ENCODE measurements at regions not wholly inside any gene's neighbourhood (a gene's known extent, or its start where the extent isn't known, plus 50 kb on each side); places are given as distances from the start of the nearest gene placed in this dataset.

DNA sequence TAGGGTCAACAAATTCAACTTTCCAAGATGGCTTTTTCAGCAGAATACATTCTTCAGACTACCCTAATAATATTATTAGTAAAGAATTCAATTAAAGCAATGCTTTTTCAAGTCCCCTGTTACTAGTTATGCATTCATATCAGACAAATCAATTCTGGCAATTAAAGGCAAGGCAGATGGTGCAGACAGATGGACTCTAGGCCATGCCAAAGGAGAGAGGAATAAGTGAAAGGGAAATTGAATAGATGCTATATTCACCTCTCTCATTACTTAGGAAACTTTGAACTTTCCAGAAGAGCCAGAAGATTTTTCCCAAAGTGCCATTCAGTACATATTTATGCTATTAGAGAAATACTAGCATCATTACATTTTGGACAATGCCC is 487.7 kb upstream of the RASGRP1 start:
- H3K4me2 ChIP-seq: no peak overlapping the region
- H3K27me3 ChIP-seq (ENCODE audit: insufficient read depth): no peaks in the 10 kb centered on the region
- no peak for DNase-seq
- H3F3A ChIP-seq (replicated peaks; ENCODE audit: insufficient read depth): peaks cover 4% of the 10 kb centered on the region
- no peaks in the 10 kb centered on the region; a peak in 1 of 4 replicates for H3K4me1 ChIP-seq (ENCODE audit: control insufficient read depth in 1 of 2, insufficient read depth in 2 of 2, low read depth in 1 of 2, low read length in 1 of 2)
- H4K20me1 ChIP-seq (ENCODE audit: insufficient read depth): no peaks in the 10 kb centered on the region
- peaks cover 8% of the 10 kb centered on the region for H3K9me3 ChIP-seq
- H2AFZ ChIP-seq (ENCODE audit: low read depth): no peak overlapping the region
- ChIA-PET CTCF (no interaction called here), POLR2A (no interaction called here)
- no peak overlapping the region for H3K4me3 ChIP-seq (ENCODE audit: low read depth in 2 of 2, low read length in 1 of 2)
- peaks cover 0 to 13% of the 10 kb centered on the region in 2 experiments for H3K36me3 ChIP-seq (replicated peaks in 1 of 2; ENCODE audit: control insufficient read depth in 1 of 2, insufficient read depth in 2 of 2, low read length in 1 of 2)
- TF ChIP-seq GABPA (IDR thresholded peaks at IDR 0.05; ENCODE audit: low read depth) (no peak), TEAD4 (IDR thresholded peaks at IDR 0.05; ENCODE audit: borderline replicate concordance, insufficient read depth) (no peak), TAF1 (IDR thresholded peaks at IDR 0.05; ENCODE audit: borderline replicate concordance, low read depth, low read length) (no peak), YY1 (IDR thresholded peaks at IDR 0.05; ENCODE audit: low read depth) (no peak)
- H3K9ac ChIP-seq: no peak overlapping the region
- no peak overlapping the region for H3K27ac ChIP-seq (ENCODE audit: low read depth in 2 of 2, low read length in 1 of 2)
- H3K79me2 ChIP-seq (ENCODE audit: insufficient read depth): no peaks in the 10 kb centered on the region
- no peaks in the 10 kb centered on the region for H3K9me2 ChIP-seq

DNA sequence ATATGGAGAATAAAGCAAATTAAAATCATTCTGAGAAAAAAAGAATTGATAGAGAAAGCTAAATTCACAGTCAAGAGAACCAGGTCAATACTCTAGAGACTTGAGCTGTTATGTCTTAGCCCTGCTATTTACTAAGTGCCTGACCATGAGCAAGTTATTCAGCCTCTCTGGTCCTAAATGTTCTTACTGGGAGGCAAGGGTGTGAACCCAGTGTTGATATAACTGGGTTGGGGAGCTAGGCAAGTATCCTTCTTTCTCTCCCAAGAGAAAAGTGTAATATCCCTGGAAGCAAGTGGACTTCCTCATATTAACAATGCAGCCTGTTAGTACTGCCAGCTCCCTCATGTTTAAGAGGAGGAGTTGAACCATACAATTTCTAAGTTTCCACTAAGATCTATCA is 488.9 kb upstream of the RASGRP1 start:
- Histone ChIP-seq H3K27me3 (ENCODE audit: insufficient read depth) (no peaks in the 10 kb centered on the region), H3K4me1 (ENCODE audit: control insufficient read depth in 1 of 2, insufficient read depth in 2 of 2, low read depth in 1 of 2, low read length in 1 of 2) (no peaks in the 10 kb centered on the region; a peak in 1 of 4 replicates), H3K9me2 (no peaks in the 10 kb centered on the region), H3K9ac (no peak overlapping the region), H3K4me3 (ENCODE audit: low read depth in 2 of 2, low read length in 1 of 2) (no peak overlapping the region), H3K36me3 (replicated peaks in 1 of 2; ENCODE audit: control insufficient read depth in 1 of 2, insufficient read depth in 2 of 2, low read length in 1 of 2) (peaks cover 0 to 12% of the 10 kb centered on the region in 2 experiments), H3K9me3 (peaks cover 8% of the 10 kb centered on the region; the same call in 1 of the 2 replicates), H4K20me1 (ENCODE audit: insufficient read depth) (no peaks in the 10 kb centered on the region), H3F3A (replicated peaks; ENCODE audit: insufficient read depth) (peaks cover 4% of the 10 kb centered on the region), H3K4me2 (no peak overlapping the region), H3K79me2 (ENCODE audit: insufficient read depth) (no peaks in the 10 kb centered on the region), H3K27ac (ENCODE audit: low read depth in 2 of 2, low read length in 1 of 2) (no peak overlapping the region), H2AFZ (ENCODE audit: low read depth) (no peak overlapping the region)
- ChIA-PET POLR2A (no interaction called here), CTCF (interaction anchor here (1.1 to 1.3 kb wide), 2 partner anchors 489 to 526 kb away, joined by 3 read pairs; partner anchors contain the start of gene RASGRP1)
- TF ChIP-seq FOSL2 (IDR thresholded peaks at IDR 0.05; ENCODE audit: borderline replicate concordance, low read depth) (no peak), RCOR1 (IDR thresholded peaks at IDR 0.05; ENCODE audit: low read length) (no peak), ELF1 (IDR thresholded peaks at IDR 0.05) (no peak), SIN3A (IDR thresholded peaks at IDR 0.05; ENCODE audit: borderline replicate concordance, low read depth, low read length) (no peak), TCF12 (IDR thresholded peaks at IDR 0.05) (no peak), POLR2AphosphoS5 (IDR thresholded peaks at IDR 0.05; ENCODE audit: low read depth, low read length) (no peak), NFIC (IDR thresholded peaks at IDR 0.05; ENCODE audit: borderline replicate concordance) (no peak), EZH2phosphoT487 (IDR thresholded peaks at IDR 0.05; ENCODE audit: borderline replicate concordance, low read depth) (no peak), TAF1 (IDR thresholded peaks at IDR 0.05; ENCODE audit: borderline replicate concordance, low read depth, low read length) (no peak), RXRA (IDR thresholded peaks at IDR 0.05; ENCODE audit: borderline replicate concordance, low read depth) (no peak), EP300 (IDR thresholded peaks at IDR 0.05; ENCODE audit: borderline replicate concordance in 1 of 2, low read depth in 1 of 2, low read length in 1 of 2) (no peak), FOXM1 (IDR thresholded peaks at IDR 0.05; ENCODE audit: low read depth) (no peak), TEAD4 (IDR thresholded peaks at IDR 0.05; ENCODE audit: borderline replicate concordance, insufficient read depth) (no peak), RFX5 (IDR thresholded peaks at IDR 0.05; ENCODE audit: low read length) (no peak), YY1 (IDR thresholded peaks at IDR 0.05; ENCODE audit: low read depth) (no peak)
- TF ChIP-seq, protein P1, sequence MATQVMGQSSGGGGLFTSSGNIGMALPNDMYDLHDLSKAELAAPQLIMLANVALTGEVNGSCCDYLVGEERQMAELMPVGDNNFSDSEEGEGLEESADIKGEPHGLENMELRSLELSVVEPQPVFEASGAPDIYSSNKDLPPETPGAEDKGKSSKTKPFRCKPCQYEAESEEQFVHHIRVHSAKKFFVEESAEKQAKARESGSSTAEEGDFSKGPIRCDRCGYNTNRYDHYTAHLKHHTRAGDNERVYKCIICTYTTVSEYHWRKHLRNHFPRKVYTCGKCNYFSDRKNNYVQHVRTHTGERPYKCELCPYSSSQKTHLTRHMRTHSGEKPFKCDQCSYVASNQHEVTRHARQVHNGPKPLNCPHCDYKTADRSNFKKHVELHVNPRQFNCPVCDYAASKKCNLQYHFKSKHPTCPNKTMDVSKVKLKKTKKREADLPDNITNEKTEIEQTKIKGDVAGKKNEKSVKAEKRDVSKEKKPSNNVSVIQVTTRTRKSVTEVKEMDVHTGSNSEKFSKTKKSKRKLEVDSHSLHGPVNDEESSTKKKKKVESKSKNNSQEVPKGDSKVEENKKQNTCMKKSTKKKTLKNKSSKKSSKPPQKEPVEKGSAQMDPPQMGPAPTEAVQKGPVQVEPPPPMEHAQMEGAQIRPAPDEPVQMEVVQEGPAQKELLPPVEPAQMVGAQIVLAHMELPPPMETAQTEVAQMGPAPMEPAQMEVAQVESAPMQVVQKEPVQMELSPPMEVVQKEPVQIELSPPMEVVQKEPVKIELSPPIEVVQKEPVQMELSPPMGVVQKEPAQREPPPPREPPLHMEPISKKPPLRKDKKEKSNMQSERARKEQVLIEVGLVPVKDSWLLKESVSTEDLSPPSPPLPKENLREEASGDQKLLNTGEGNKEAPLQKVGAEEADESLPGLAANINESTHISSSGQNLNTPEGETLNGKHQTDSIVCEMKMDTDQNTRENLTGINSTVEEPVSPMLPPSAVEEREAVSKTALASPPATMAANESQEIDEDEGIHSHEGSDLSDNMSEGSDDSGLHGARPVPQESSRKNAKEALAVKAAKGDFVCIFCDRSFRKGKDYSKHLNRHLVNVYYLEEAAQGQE (IDR thresholded peaks at IDR 0.05; ENCODE audit: low read depth, low read length): no peak
- TF ChIP-seq, protein P2, sequence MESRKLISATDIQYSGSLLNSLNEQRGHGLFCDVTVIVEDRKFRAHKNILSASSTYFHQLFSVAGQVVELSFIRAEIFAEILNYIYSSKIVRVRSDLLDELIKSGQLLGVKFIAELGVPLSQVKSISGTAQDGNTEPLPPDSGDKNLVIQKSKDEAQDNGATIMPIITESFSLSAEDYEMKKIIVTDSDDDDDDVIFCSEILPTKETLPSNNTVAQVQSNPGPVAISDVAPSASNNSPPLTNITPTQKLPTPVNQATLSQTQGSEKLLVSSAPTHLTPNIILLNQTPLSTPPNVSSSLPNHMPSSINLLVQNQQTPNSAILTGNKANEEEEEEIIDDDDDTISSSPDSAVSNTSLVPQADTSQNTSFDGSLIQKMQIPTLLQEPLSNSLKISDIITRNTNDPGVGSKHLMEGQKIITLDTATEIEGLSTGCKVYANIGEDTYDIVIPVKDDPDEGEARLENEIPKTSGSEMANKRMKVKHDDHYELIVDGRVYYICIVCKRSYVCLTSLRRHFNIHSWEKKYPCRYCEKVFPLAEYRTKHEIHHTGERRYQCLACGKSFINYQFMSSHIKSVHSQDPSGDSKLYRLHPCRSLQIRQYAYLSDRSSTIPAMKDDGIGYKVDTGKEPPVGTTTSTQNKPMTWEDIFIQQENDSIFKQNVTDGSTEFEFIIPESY (IDR thresholded peaks at IDR 0.05; ENCODE audit: borderline replicate concordance, low read depth): no peak
- TF ChIP-seq, protein P3, sequence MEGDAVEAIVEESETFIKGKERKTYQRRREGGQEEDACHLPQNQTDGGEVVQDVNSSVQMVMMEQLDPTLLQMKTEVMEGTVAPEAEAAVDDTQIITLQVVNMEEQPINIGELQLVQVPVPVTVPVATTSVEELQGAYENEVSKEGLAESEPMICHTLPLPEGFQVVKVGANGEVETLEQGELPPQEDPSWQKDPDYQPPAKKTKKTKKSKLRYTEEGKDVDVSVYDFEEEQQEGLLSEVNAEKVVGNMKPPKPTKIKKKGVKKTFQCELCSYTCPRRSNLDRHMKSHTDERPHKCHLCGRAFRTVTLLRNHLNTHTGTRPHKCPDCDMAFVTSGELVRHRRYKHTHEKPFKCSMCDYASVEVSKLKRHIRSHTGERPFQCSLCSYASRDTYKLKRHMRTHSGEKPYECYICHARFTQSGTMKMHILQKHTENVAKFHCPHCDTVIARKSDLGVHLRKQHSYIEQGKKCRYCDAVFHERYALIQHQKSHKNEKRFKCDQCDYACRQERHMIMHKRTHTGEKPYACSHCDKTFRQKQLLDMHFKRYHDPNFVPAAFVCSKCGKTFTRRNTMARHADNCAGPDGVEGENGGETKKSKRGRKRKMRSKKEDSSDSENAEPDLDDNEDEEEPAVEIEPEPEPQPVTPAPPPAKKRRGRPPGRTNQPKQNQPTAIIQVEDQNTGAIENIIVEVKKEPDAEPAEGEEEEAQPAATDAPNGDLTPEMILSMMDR (IDR thresholded peaks at IDR 0.05): no peak
- TF ChIP-seq, protein P4, sequence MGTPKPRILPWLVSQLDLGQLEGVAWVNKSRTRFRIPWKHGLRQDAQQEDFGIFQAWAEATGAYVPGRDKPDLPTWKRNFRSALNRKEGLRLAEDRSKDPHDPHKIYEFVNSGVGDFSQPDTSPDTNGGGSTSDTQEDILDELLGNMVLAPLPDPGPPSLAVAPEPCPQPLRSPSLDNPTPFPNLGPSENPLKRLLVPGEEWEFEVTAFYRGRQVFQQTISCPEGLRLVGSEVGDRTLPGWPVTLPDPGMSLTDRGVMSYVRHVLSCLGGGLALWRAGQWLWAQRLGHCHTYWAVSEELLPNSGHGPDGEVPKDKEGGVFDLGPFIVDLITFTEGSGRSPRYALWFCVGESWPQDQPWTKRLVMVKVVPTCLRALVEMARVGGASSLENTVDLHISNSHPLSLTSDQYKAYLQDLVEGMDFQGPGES (IDR thresholded peaks at IDR 0.05; ENCODE audit: low read depth, low read length): no peak
- no peak for DNase-seq

Measured in SK-N-SH (cell line).